ENCODE measurements at regions not wholly inside any gene's neighbourhood (a gene's known extent, or its start where the extent isn't known, plus 50 kb on each side); places are given as distances from the start of the nearest gene placed in this dataset.

DNA sequence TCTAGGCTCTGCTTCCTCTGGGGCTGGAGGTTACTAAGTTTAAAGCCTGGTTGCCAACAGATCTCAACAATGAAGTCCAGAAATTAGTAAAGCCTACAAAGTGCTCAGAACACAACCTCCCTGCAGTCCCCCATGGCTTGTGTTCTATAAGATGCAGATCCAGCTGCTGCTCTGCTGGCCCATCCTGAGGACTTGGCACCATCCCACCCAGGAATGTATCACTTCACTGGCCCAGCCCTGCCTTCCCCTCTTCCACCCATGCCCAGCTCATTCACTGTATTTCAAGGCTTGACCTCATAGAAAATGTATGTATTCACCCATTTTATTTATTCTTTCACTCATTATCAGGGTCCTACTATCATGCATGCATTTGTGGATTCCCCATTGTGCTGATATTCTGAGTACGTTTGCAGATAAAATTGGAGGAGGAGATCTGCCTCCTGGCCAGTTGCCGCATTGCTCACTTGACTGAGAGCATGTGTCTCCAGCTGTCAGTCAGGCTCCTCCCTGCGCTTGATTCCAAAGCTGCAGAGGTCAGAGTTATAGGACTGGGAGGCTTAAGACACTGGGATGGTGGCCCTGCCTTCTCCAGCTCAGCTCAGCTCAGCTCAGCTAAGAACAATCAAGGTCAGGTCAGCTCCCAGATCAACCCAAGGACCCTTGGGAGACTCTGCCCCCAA, 104.8 kb downstream of the MAFB start:
- ChIA-PET CTCF (no interaction called here), POLR2A (no interaction called here)
- TF ChIP-seq, protein P1, sequence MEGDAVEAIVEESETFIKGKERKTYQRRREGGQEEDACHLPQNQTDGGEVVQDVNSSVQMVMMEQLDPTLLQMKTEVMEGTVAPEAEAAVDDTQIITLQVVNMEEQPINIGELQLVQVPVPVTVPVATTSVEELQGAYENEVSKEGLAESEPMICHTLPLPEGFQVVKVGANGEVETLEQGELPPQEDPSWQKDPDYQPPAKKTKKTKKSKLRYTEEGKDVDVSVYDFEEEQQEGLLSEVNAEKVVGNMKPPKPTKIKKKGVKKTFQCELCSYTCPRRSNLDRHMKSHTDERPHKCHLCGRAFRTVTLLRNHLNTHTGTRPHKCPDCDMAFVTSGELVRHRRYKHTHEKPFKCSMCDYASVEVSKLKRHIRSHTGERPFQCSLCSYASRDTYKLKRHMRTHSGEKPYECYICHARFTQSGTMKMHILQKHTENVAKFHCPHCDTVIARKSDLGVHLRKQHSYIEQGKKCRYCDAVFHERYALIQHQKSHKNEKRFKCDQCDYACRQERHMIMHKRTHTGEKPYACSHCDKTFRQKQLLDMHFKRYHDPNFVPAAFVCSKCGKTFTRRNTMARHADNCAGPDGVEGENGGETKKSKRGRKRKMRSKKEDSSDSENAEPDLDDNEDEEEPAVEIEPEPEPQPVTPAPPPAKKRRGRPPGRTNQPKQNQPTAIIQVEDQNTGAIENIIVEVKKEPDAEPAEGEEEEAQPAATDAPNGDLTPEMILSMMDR (IDR thresholded peaks at IDR 0.05; ENCODE audit: control extremely low read depth, extremely low read depth, low read depth, missing control alignments) = no peak
- DNase-seq (ENCODE audit: extremely low spot score) = no peak

DNA sequence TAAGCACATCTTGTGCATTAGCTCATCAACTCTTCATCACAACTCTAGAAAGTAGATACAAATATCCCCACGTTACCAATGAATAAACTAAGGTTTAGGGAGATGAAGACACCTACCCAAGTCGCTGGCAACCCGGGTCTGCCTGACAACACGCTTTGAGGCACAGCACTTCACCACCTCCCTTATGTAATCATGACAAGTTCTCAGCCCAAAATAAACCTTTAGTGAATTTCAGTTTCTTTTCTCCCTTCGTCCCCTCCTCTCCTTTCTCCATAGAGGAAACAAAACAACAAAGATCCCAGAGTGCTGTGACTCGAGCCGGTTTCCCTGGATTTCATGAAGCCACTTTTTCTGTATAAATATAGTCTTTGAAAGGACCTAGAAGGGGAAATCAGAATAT, 105.4 kb downstream of the MAFB start:
- ChIA-PET POLR2A (no interaction called here), CTCF (no interaction called here)
- DNase-seq (ENCODE audit: extremely low spot score) = no peak
- TF ChIP-seq, protein P1 (IDR thresholded peaks at IDR 0.05; ENCODE audit: control extremely low read depth, extremely low read depth, low read depth, missing control alignments) = no peak

DNA sequence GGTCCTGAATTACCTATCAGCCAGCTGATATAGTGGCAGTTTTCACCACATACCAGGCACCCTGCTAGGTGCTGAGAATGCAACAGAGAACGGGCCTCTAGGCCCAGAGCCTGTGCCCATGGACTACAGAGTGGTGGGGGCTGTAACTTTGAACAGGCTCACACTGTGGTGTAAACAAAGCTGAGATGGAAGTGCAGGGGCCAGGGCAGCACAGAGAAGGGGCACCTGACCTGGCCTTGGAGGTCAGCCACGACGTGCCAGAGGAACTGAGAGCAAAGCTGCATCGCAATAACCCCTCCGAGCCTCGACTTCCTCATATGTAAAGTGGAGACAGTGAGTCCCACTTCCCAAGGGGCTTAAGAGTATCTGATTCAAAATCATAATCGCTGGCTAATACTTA, 105.8 kb downstream of the MAFB start:
- DNase-seq (ENCODE audit: extremely low spot score) = no peak
- ChIA-PET CTCF (no interaction called here), POLR2A (no interaction called here)
- TF ChIP-seq, protein P1 (IDR thresholded peaks at IDR 0.05; ENCODE audit: control extremely low read depth, extremely low read depth, low read depth, missing control alignments) = no peak

DNA sequence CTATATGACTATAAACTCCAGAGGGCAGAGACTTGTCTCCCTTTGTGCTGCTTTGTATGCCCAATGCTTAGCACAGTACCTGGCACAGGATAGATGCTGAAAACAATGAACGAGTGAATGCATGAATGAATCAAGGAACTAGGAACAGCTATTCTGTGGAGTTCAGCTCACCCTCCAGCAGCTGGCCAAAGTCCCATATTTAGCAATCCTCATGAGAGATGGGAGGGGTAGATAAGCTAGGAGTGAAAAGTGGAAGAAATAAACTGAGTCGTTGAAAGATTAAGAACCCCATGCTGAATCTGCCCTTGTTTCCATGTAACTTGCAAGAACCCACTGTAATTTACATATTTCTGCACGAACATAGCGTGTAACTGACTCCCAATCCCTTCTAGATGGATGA, 106.5 kb downstream of the MAFB start:
- TF ChIP-seq, protein P1 (IDR thresholded peaks at IDR 0.05; ENCODE audit: control extremely low read depth, extremely low read depth, low read depth, missing control alignments) = no peak
- DNase-seq (ENCODE audit: extremely low spot score) = no peak
- CTCF ChIA-PET = no interaction called here

DNA sequence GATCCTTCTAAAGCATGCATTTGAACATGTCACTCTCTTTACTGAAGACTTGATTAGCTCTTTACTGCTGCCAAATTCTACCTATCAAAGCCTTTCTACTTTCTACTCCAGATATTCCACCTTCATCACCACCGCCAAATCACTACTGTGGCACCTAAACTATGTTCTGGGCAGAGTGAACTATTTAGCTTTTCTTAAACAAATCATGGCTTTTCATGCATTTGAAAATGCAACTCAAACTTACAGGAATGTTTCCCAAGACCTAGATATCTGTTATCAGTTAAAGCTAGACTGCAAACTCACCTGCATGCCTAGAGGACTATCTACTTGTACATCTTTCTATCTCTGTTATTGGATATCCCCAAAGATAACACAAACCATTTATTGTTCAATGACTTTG, 109.3 kb downstream of the MAFB start:
- POLR2A ChIA-PET = no interaction called here

More for the DNA sequence above, 106.5 kb downstream of the MAFB start:
- POLR2A ChIA-PET = no interaction called here

DNA sequence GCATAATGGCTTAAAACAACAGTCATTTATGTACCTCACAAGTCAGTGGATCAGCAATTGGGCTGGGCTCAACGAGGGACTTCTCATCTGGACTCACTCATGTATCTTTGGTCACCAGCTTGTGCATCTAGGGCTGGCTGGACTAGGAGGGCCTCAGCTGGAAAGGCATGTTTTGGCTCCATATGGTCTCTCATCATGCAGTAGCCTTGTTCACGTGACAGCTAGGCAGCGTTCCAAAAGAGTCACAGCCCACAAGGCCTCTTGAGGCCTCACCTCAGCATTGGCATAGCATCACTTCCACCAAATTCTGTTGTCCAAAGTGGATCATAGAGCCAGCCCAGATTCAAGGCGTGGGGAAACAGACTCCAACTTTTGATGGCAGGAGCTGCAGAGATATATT, 110.1 kb downstream of the MAFB start:
- ChIA-PET CTCF (no interaction called here), POLR2A (no interaction called here)
- no peak for DNase-seq (ENCODE audit: extremely low spot score)
- TF ChIP-seq, protein P1 (IDR thresholded peaks at IDR 0.05; ENCODE audit: control extremely low read depth, extremely low read depth, low read depth, missing control alignments) = no peak

More for the DNA sequence above, 109.3 kb downstream of the MAFB start:
- no peak for DNase-seq (ENCODE audit: extremely low spot score)
- CTCF ChIA-PET = interaction anchor here (0.9 kb wide), 1 partner anchor 12 kb away, joined by 3 read pairs; no protein-coding TSS in a partner anchor
- TF ChIP-seq, protein P1 (IDR thresholded peaks at IDR 0.05; ENCODE audit: control extremely low read depth, extremely low read depth, low read depth, missing control alignments) = no peak

All from GM10248 (cell line).